Activated CD4-positive, alpha-beta T cell treated with anti-CD3 and anti-CD28 coated beads for 4 hours (primary cell): ENCODE measurements at regions not wholly inside any gene's neighbourhood (a gene's known extent, or its start where the extent isn't known, plus 50 kb on each side); places are given as distances from the start of the nearest gene placed in this dataset.

ENCODE experiments used
- DNase-seq, 2 donors: peaks; one replicate each; pipeline ENCODE4 v3.0.0-alpha.2; 2020

DNA sequence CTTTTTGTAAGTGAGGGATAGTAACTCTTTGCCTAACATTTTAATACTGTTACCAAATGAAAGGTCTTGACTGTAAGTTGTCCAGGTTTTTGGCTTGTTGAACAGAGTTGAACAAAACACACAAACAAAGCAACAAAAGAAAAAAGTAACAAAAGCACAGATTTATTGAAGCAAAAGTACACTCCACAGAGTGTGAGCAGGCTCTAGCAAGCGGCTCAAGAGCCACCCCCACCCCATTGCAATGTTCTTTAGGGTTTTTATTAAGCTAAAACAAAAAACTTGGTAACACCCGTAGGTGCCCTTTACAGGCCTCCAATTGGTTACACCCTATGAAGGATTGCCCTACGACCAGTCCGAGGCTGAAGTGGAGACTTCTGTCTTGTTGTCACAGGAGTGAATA is 197.4 kb upstream of the MAP3K1 start:
- DNase-seq = no peak

DNA sequence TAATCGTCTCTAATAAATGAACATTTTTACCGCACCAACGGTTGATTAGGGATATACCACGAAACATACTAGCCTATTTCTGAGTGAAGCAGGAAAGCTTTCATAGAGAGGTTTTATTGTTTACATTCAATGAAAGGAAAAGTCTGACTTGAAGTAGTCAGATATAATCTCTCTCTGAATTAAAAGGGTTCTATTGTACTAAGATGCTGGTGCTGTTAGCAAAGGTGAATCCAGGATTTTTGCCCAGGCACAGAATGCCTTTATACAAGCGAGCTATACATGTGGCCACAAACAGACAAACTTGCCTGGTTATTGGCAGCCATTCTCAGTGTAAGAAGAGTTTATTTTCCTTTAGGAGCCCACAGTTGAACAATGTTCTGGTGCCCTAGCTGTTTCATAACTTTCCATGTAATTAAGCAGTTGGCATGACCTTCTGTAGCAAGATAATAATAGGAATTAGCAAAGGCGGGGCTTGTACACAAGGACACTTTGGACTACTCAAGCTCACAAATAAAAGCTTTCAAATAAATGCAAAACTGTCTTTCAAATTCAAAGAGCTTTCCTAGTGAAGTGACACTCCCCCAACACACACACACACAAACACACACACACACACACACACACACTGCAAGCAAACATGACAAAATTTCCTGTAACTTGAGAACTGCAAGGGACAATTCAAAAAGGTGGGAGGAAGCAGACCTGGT is 198.7 kb upstream of the MAP3K1 start:
- no peak for DNase-seq

DNA sequence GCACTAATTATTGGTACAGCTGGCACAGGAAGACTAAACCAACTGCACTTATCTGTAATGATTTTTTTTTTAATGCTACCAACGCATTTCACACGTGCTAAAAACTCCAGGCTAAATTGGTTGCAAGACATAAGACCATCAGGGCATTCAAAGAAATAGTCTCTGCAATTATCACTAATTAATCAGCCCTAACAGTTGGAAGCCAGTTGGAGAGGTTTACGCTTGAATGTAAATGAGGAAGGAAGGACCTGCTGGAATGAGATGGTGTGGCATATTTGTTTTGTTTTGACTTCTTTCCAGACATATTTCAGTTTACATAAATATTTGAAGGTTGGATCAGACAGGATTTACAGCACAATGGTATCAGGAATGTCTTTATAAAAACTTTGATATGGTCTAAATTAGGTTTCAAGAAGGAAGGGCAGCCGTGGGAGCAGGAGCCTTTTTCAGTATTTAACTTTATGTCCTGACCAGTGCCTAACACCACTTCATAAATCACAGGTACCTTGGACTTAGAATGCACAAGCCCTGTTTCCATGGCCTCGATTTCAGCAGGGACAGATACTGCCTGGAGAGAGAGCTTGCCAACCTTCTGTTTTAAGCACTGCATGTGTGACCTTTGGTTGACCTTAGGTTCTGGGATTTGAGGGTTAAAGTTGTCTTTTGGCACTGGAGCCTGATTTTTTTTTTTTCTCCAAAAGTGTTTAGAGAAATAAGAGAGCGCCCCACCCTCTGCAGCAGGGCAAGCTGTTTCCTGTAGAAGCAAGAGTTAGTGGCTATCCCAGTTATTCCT is 199.8 kb upstream of the MAP3K1 start:
- DNase-seq = no peak

DNA sequence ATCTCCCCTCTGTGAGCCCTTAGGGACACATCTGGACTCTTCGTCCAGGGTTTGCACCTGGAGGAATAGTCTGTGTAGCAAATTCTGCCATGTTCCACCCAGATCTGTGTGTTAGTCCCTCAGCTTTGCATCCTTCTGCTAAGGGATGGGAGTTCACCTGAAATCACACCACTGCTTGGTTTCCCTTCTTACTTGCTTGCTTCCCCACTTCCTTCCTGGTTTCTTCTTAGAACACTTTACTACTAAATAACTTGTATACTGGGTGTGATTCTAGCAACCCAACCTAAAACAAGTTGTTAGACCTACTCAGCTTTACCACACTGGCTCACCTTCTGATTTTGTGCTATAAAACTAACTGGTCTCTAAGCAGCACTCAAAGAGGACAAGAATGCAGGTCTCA is 202.6 kb upstream of the MAP3K1 start:
- DNase-seq = no peak

DNA sequence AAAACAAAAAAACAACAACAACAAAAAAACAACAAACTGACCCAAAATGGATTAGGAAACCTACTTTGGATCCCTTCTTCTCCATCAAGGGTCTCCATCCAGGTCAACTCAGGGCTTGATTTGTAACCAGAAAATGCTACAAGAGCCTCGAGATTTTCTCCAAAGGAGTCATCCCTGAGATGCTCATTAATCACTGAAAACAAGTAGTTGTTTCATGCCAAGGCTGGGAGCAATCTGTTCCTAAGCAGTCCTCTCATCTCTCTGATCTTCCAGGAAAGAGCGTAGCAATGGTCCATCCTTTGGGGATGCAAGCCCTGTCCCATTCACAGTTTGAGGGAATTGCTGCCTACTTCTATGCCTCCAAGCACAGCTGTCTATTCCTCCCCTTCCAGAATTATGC is 203.0 kb upstream of the MAP3K1 start:
- DNase-seq = no peak

DNA sequence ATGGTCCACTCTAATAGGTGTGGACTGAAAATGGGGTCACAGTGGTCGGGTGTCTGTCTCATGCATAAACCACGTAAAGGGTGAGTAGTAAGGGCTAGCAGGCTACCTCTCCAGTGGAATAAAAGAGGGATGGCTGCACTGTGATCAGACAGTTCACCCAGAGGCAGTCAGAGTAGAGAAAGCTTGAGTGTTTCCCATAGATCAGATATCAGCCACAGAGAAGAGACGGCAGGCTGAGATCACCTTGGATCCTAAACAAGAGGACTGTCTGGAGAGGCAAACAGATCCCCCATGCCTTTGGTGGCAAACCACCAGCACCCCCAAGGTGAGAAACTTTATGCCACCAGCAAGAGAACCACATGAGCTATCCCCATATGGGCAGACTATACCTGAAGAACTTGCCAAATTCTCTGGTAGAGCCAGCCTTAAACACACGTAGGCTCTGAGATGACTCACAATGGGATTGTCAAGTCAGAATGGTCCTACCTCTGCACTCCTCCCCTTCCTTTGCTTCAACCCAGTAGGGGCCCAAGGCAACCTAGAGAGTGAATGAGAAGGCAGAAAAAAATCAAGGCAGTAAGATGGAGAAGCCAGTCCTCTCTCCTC is 205.2 kb upstream of the MAP3K1 start:
- DNase-seq = peak; percentile 25 to 39

DNA sequence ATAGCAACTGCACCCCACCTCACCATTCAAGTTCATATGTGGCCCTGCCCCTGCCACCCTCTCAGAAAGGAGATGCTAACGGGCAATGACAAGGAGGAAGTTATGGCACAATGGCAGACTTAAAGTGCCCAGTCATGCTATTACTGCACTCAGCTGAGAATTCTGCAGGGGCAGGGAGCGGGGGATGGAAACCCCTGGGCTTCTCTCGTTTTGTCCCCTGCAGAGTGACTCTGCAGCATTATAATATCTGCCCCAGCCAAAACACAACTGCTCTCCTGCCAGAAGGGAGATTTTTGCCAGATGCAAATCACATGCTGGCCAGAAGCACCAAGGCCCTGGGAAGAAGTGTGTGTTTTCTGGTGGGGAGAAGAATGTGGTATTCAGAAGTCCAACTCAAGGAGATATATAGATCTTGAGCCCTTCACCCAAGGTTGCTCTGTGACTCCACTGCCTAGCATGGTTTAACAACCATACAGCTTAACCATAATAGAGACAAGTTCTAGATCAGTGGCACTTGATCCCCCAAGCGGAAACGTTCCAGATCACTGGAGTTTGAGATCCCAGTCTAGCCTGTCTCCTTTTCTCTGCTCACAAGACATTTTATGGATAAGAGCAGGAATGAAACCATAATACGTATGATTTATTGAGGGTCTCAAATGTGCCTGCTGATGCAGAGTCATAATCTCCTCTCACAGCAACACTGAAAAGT is 207.0 kb upstream of the MAP3K1 start:
- no peak for DNase-seq

DNA sequence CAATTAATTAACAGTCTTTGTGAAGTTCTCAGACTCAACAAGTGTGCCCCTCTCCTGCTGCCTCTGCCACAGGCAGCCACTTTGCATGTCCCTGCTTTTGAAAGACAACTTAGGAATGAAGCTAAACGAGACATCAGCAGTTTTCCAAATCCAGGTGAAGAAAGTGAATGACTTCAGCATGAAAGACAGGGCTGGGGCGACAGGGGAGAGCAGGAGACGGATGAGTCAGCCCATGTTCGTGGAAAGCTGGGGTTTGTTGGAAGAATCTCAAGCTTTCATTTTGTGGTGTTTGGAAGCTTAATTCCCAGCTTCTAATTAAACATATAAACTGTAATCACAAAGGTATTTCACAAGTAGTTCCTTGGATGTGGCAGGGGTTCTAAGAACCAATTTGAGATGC is 207.8 kb upstream of the MAP3K1 start:
- no peak for DNase-seq

DNA sequence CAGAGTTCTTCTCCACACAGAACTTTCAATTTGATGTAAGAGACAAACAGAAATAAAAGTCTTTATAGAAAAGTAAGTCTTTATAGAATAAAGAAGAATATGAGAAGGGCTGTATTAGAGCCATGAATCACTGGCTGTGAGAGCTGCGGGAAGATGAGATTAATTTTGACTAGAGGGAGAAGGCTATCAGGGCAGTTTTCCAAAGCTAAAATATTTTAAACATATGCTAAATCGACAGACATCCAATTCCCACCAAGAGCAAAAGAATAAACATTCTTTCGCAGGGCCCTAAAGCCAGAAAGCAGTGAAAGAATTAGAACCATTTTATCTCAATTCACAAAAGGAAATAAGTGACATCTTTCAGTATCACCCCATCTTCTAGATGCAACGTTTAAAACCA is 208.3 kb upstream of the MAP3K1 start:
- no peak for DNase-seq

DNA sequence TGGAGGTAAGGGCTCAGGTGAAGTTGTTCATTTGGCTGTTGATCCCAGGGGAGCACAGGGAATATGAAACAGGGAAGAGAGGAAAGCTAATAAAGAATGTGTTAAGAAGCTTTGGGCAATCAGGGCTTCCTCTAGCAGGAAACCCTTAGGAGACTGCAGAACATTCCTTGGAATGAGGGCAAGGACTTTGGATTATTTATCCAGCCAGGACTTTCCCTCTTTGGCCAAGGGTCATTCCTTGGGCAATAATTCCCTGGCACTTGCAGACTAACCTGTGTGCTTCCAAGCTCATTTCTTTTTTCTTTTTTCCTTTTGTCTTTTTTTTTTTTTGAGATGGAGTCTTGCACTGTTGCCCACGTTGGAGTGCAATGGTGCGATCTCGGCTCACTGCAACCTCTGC is 209.2 kb upstream of the MAP3K1 start:
- DNase-seq = no peak

DNA sequence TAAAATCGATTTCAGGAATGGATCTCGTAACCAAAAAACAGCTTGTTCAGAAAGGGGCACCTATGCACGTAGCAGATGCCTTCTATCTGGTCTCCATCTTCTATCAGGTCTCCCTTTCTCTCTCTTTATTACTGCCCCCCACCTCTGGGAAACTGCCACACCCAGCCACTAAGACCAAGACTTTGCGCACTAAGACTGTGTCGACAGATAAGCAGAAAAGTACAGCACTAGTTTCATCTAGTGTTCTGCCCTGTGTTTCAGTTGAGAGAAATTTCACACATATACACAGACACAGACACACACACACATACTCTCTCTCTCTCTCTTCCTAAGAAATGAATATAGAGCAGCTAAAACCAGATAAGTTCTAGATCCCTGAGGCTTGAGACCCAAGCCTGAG is 210.1 kb upstream of the MAP3K1 start:
- no peak for DNase-seq

DNA sequence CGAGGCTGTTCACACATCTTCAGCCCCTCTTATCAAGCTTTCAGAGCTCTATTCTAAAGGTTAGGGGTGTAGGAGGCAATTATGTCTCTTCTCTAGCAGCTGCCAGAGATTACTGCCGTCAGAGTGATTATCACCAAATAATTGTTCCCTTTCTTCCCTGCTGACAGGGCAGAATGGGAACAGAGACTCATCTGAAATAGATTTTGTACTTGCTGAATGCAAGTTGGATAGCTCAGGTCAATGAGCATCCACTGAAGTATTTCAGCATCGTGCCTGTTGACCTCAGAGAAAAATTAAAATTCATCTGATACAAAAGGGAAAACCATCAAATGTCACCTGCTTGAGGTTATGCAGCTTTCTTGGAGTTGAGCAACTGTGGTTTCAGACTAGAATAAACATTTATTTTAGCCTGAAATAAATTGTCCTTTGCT is 213.7 kb upstream of the MAP3K1 start:
- DNase-seq = no peak

DNA sequence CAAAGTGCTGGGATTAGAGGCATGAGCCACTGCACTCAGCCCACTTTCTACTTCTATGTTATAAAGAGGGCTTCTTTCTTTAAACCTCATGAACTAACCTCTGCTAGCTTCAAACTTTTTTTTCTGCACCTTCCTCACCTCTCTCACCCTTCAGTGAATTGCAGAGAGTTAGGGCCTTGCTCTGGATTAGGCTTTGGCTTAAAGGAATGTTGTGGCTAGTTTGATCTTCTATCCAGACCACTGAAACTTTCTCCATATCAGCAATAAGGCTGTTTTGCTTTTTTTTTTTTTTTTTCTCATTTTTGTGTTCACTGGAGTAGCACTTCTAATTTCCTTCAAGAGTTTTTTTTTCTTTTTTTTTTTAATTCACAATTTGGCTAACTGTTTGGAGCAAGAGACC is 216.4 kb upstream of the MAP3K1 start:
- DNase-seq = no peak

DNA sequence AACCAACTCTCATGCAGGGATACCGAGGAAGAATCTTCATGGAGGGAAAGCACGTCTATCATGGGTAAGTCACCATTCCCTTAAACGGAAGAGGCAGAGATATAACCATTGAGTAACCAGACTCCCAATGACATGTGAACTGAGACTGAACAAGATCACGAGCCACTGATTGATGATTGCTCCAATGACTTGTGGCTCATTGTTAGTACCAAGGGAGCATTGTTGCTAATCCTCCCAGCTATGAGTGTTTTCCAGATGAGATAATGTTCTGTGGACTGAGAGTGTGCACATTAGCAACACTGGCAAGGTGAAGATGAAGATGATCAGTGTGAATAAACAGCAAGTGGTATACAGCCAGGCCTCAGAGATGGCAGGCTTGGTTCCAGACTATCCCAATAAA is 219.2 kb upstream of the MAP3K1 start:
- no peak for DNase-seq

DNA sequence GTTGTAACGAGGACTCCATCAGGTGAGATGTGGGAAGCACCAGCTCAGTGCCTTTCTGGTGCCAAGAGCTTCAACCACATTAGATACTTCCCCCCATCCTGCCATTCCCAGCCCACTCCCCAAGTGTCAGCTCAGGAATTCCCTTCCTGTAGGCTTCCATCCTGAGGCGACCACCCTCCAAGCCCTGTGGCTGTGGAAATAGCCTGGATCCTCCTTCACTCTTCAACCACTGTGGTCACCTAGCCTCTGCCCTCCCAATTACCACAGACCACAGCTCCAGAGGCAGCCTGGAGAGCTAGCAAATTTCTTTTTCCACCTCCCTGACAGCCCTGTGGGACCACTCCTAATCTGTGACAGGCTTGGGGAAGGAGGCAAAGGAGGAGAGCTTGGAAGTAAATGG is 219.8 kb upstream of the MAP3K1 start:
- no peak for DNase-seq

DNA sequence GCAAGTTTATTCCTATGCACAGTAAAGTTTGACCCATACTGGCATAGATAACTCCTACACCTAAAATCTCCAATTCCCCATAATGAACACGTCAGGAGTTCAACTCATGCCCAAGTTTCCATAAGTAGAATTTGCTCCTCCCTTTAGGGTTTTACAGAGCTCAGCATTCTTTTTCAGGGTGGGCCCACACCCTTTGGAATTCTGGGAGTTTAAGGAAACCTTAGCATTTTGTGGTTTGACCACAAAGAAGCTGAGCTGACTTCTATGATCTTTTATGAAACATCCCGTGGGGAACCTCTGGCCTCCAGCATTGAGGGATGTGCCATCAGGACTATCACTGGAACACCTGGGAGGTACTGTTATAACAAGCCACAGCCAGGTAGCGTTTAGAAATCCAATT is 220.6 kb upstream of the MAP3K1 start:
- no peak for DNase-seq

DNA sequence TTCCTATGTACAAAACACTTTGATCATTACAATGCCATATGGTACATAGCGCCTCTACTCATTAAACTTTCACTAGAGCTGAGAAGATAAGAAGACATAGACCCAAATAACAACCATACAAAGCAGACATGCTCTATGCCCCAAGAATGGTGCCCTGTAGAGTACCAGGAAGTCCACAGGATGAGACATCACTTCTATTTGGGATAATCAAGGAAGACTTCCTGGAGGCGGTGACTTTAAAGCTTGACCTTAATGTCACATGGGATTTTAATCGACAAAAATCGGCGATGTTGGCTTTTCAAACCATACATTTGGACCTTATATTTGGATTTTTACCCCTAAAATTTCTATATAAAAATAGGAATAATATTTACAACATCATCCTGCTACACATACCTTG is 224.3 kb upstream of the MAP3K1 start:
- no peak for DNase-seq

DNA sequence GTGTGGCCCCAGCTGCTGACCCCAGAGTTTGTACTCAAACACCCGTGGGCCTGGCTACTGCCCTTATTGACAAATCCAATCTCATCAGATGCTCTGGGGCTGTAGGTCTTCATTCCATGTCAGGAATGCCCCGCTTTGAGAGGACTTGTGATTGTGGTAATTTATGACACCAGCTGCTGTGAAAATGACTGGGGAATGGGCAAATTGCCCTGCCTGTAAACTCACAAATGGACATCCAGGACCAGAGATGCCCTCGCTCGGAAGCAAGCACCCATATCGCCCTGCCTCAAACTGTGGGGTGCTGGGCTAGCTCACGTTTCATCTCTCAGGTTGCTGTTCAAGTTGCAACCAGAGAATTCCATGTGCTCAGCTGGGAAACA is 225.9 kb upstream of the MAP3K1 start:
- no peak for DNase-seq

DNA sequence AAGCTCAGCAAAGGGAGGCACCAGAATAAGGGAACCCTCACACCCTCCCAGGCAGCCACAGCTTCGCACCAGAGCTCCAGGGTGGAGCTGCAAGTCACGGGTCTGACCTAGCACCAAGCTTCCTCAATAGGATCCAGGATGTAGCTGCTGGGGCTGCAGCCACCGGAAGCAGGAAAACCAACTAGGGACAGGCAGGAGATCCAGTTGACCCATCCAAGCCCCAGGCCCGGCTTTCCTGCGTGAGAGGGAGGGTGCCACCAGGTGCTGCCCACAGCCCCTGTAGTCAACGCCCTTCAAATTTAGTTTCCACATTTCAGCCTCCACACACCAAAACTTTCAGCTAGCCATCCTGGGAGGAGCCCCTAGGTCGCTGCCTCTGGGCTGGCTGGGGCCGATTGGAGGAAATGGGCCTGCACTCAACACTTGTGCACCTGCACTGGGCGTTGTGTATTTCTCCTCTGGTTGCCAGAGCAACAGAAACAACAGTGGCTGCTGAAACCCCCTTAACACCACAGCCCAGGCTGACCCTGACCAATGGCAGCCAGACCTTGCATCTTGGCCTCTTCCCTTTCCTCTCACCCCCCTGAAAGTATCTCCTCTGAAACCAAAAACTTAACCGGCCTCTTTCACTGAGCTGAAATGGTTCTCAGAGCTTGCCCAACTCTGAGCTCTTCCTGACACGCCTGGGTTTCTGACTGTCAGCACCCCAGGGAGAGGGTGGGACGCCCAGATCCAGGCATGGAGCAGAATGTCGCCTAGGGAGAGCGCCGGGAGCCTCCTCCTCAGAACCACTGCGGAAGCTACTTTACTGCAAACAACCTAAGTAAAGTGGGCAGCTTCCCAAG is 226.5 kb upstream of the MAP3K1 start:
- peak in 1 of 2 donors; percentile 31 for DNase-seq

DNA sequence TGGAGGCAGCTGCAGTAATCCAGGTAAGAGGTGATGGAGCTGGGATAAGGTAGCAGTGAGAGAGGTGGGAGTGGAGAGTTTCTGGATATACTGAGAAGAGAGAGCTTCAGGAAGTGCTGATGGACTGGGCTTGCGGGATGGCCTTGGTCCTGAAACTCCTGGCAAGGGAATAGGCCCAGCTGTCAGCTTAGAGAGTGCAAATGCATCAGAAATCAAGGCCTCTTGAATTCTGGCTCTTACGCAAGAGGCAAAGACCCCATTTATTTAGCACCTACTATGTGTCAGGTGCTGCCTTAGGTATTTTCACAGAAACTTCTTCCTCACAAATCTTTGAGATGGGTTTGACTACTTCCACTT is 227.2 kb upstream of the MAP3K1 start:
- DNase-seq = no peak

DNA sequence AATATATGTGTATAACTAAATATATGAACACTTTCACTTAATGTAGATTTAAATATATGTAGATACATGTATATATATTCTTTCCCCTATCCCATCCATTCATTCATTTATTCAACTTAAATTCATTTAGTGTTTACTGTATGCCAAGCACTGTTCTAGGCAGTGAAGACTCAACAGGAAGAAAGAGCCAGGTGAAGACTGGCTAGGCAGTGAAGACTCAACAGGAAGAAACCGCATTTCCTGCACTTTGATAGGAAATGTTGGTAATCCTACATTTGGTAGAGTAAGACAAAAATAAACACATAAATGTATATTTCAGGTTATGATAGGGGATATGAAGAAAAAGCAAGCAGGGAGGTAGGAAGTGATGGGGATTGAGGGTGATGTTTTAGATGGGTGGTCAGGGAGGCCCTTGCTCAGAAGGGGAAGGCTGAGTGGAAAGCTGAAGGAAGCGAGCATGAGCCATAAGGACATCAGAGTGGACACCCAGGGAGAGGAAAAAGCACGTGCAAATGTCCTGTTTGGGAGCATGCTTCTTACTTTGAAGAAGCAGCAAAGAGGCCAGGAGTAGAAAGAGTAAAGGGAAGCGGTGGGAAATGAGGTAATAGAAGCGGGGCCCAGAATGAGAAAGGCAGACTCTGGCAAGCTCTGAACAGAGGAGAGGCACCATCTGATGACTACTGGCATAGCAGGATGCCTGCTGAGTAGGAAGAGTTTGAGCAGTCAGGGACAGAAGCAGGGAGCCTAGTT is 227.8 kb upstream of the MAP3K1 start:
- DNase-seq = no peak
